GM20000 (cell line): ENCODE measurements at regions not wholly inside any gene's neighbourhood (a gene's known extent, or its start where the extent isn't known, plus 50 kb on each side); places are given as distances from the start of the nearest gene placed in this dataset.

Experiments
- DNase-seq: peaks from one replicate; pipeline ENCODE4 v3.0.0; 2012; ENCODE audit warnings: low spot score
- CTCF ChIP-seq: IDR thresholded peaks from 2 replicates; pipeline ENCODE4 v1.5.1; 2012; ENCODE audit warnings: mild to moderate bottlenecking, control low read depth; ENCODE audit errors: extremely low read depth, missing control alignments

DNA sequence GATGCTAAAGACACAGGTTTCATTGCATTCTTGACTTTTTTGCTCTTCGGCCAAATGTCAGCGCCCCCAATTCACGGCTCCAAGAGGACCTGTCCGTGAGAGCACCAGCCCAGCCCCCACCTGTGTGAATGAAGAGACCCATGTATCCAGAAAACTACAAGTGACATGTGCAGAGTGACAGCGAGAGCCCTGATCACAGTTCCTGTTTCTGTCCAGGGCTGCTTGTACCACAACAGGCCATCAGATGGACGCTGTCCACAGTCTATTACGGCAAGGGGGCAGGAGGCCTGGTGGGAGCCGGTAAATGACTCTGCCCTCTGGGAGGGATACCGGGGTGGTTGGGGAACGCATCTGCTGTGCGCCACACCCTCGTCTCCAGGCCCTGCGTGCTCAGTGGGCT is 520.9 kb upstream of the ID2 start:
- DNase-seq, result no peak
- TF ChIP-seq CTCF, result no peak

DNA sequence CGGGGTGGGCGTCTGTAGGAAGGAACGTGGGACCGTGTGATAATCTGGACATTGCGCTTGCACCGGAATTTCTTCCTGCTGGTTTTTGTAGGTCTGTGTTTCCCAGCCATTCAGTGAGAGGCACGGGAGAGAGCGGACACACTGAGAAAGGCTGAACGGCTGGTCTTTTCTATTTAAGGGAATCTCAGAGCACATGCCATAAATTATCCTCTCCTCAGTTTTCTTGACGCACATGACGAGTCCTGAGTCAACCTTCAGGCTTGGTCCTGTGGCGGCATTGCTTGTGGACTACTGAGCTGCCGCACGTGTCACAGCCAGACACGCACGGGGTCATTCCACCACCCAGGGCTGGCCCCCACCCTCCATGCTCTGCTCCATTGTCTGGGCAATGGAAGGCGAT is 519.3 kb upstream of the ID2 start:
- no peak for DNase-seq
- TF ChIP-seq CTCF, result no peak

DNA sequence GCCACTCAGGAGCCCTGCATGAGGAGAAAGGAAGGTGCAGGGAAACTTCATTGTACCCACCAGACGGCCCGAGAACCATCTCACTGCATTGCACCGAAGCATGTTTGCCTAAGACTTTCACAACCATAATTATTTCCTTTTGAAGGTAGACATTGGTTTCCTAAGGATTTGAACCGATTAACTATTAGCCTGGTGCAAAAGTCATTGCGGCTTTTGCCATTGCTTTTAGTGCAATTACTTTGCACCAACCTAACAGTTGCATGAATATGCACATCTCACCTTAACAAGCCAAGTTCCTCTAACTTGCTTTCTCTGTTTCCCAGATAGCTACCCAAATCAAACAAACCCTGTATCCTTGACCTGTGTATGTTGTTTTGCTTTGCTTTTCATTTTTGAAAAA is 516.3 kb upstream of the ID2 start:
- no peak for DNase-seq
- no peak for TF ChIP-seq CTCF

- DNase-seq, result no peak
Measured at GRCh38 chr2:8168022-8168717, 513.7 kb upstream of the ID2 start.

DNA sequence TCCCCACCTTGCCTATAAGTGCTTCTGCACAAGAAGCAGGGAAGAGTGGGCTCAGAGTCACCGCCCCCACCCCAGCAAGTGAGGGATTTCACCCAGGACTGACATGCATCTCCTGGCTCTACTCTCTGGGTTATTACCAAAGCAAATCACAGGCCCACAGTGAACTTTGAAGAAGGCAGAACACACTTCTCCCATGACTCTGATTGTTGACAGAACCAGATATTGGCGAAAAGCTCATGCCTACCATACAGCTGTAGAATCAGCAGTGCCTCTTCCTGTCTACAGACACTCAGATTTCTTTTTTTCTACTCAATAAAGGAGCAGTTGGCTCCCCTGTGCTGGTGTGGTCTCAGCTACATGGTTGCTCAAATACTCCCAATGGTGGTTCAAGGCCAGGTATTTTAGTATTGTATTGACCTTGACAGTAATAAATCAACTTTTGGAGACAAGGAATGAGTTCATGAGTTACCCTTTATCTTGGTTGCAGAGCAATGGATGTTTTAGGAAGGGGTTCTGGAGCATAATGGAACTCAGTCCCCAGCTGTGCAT is 512.9 kb upstream of the ID2 start:
- DNase-seq, result no peak
- TF ChIP-seq CTCF, result no peak

More at GRCh38 chr2:8168022-8168717, 513.7 kb upstream of the ID2 start:
- TF ChIP-seq CTCF, result no peak

DNA sequence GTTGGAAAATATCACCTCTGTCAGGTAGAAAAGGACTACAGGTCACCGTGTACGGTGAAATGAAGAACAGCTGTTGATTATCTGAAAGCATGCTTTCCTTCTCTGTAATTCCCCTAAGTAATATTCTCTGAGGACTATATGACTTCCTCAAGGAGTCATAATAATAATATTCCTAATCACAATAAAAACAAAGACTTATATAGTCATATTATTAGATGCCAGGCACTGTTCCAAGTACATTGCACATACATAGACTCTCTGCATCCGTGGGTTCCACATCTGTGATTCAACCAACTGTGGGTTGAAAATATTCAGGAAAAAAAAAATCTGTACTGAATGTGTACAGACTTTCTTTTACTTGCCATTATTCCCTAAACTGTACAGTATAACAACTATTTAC is 512.4 kb upstream of the ID2 start:
- no peak for DNase-seq

More for the DNA sequence above, 512.4 kb upstream of the ID2 start:
- no peak for TF ChIP-seq CTCF
